Posterior cingulate gyrus (tissue), 11 donors: ENCODE measurements at regions not wholly inside any gene's neighbourhood (a gene's known extent, or its start where the extent isn't known, plus 50 kb on each side); places are given as distances from the start of the nearest gene placed in this dataset.
A peak's percentile ranks its signal among the peaks of the same experiment; 100 is the strongest.
"Not testable (repeated sequence)": the region's sequence is repeated elsewhere in the genome, so short reads cannot be mapped to it uniquely, and the experiment has no call there.

ENCODE experiments used
- DNase-seq, 10 donors: peaks; one replicate each; pipeline versions ENCODE4 v3.0.0 to v3.0.0-alpha.2; 2020 to 2021; ENCODE audit warnings: mixed read lengths in 3 of 10
- intact Hi-C: fragments of 100-400 bp; cut with DNase I; formaldehyde crosslinking; loops from one replicate; pipeline ENCODE4 v1.15.1; 2023

- peak in 1 of 10 donors; percentile 81 for DNase-seq
- intact Hi-C loops, result not testable (repeated sequence)
Measured at GRCh38 chr5:17032314-17032985, 96.4 kb upstream of the MYO10 start.

GRCh38 chr5:17034992-17035391 lies 98.9 kb upstream of the MYO10 start:
- intact Hi-C loops, DNase-seq: not testable (repeated sequence)

GRCh38 chr5:17037751-17038150 lies 101.7 kb upstream of the MYO10 start:
- DNase-seq, result no peak
- intact Hi-C loops, result no loop called here

- intact Hi-C loops, result no loop called here
- DNase-seq, result no peak
Measured at GRCh38 chr5:17039170-17039569, 103.1 kb upstream of the MYO10 start.

GRCh38 chr5:17042041-17042440 lies 106.0 kb upstream of the MYO10 start:
- DNase-seq, result no peak
- intact Hi-C loops, result no loop called here

GRCh38 chr5:17046320-17046719 lies 110.2 kb upstream of the MYO10 start:
- DNase-seq, result no peak
- intact Hi-C loops, result no loop called here

GRCh38 chr5:17050236-17050635 lies 114.1 kb upstream of the MYO10 start:
- no peak for DNase-seq
- intact Hi-C loops, result no loop called here

- intact Hi-C loops, result no loop called here
- no peak for DNase-seq
Measured at GRCh38 chr5:17054911-17055310, 118.8 kb upstream of the MYO10 start.

- intact Hi-C loops, result no loop called here
- peak in 1 of 10 donors; percentile 9 for DNase-seq
Measured at GRCh38 chr5:17056141-17056631, 120.1 kb upstream of the MYO10 start.

GRCh38 chr5:17058438-17058837 lies 122.3 kb upstream of the MYO10 start:
- intact Hi-C loops, result no loop called here
- no peak for DNase-seq

- intact Hi-C loops, result no loop called here
- no peak for DNase-seq
Measured at GRCh38 chr5:17061973-17062470, 125.9 kb upstream of the MYO10 start.

- intact Hi-C loops, DNase-seq: not testable (repeated sequence)
Measured at GRCh38 chr5:17062741-17063140, 126.7 kb upstream of the MYO10 start.

- intact Hi-C loops, result no loop called here
- no peak for DNase-seq
Measured at GRCh38 chr5:17064241-17064640, 128.2 kb upstream of the MYO10 start.

- intact Hi-C loops, result no loop called here
- DNase-seq, result no peak
Measured at GRCh38 chr5:17065458-17065857, 129.4 kb upstream of the MYO10 start.

GRCh38 chr5:17066026-17066425 lies 129.9 kb upstream of the MYO10 start:
- intact Hi-C loops, DNase-seq: not testable (repeated sequence)

- DNase-seq, result no peak
- intact Hi-C loops, result no loop called here
Measured at GRCh38 chr5:17067657-17068392, 131.7 kb upstream of the MYO10 start.

GRCh38 chr5:17069995-17070511 lies 134.0 kb upstream of the MYO10 start:
- DNase-seq, result no peak
- intact Hi-C loops, result no loop called here

- intact Hi-C loops, result no loop called here
- DNase-seq, result no peak
Measured at GRCh38 chr5:17070647-17071046, 134.6 kb upstream of the MYO10 start.

GRCh38 chr5:17075236-17075635 lies 139.1 kb upstream of the MYO10 start:
- no peak for DNase-seq
- intact Hi-C loops, result no loop called here

- no peak for DNase-seq
- intact Hi-C loops, result no loop called here
Measured at GRCh38 chr5:17076272-17076671, 140.2 kb upstream of the MYO10 start.

GRCh38 chr5:17077440-17078233 lies 139.8 kb upstream of the BASP1 start:
- intact Hi-C loops, result no loop called here
- no peak for DNase-seq
